ENCODE measurements at regions not wholly inside any gene's neighbourhood (a gene's known extent, or its start where the extent isn't known, plus 50 kb on each side); places are given as distances from the start of the nearest gene placed in this dataset.

GRCh38 chr1:112284796-112285195, 111.2 kb upstream of the CTTNBP2NL start:
- no peak for DNase-seq (ENCODE audit: low read depth)
- TF ChIP-seq CTCF (IDR thresholded peaks at IDR 0.05; ENCODE audit: low read depth, low read length, missing control alignments) = no peak
- no peak overlapping the region for H3K4me3 ChIP-seq (ENCODE audit: low read depth, low read length)

- no peak for DNase-seq (ENCODE audit: low read depth)
- TF ChIP-seq CTCF (IDR thresholded peaks at IDR 0.05; ENCODE audit: low read depth, low read length, missing control alignments) = no peak
These were observed 110.7 kb upstream of the CTTNBP2NL start for GRCh38 chr1:112285316-112285715.

GRCh38 chr1:112285746-112286145, 110.3 kb upstream of the CTTNBP2NL start:
- TF ChIP-seq CTCF (IDR thresholded peaks at IDR 0.05; ENCODE audit: low read depth, low read length, missing control alignments) = no peak
- H3K4me3 ChIP-seq (ENCODE audit: low read depth, low read length) = no peak overlapping the region
- no peak for DNase-seq (ENCODE audit: low read depth)

More at GRCh38 chr1:112285316-112285715, 110.7 kb upstream of the CTTNBP2NL start:
- no peak overlapping the region for H3K4me3 ChIP-seq (ENCODE audit: low read depth, low read length)

- DNase-seq (ENCODE audit: low read depth) = no peak
- H3K4me3 ChIP-seq (ENCODE audit: low read depth, low read length) = no peak overlapping the region
- TF ChIP-seq CTCF (IDR thresholded peaks at IDR 0.05; ENCODE audit: low read depth, low read length, missing control alignments) = no peak
These were observed 99.1 kb upstream of the CTTNBP2NL start for GRCh38 chr1:112296908-112297307.

GRCh38 chr1:112297536-112297935, 98.5 kb upstream of the CTTNBP2NL start:
- TF ChIP-seq CTCF (IDR thresholded peaks at IDR 0.05; ENCODE audit: low read depth, low read length, missing control alignments) = no peak
- no peak for DNase-seq (ENCODE audit: low read depth)
- H3K4me3 ChIP-seq (ENCODE audit: low read depth, low read length) = no peak overlapping the region

- TF ChIP-seq CTCF (IDR thresholded peaks at IDR 0.05; ENCODE audit: low read depth, low read length, missing control alignments) = peak; percentile 63
- DNase-seq (ENCODE audit: low read depth) = peak; percentile 2
- no peak overlapping the region for H3K4me3 ChIP-seq (ENCODE audit: low read depth, low read length)
These were observed 97.5 kb upstream of the CTTNBP2NL start for GRCh38 chr1:112298558-112298957.

GRCh38 chr1:112304126-112304525, 91.9 kb upstream of the CTTNBP2NL start:
- H3K4me3 ChIP-seq (ENCODE audit: low read depth, low read length) = no peak overlapping the region
- no peak for TF ChIP-seq CTCF (IDR thresholded peaks at IDR 0.05; ENCODE audit: low read depth, low read length, missing control alignments)
- no peak for DNase-seq (ENCODE audit: low read depth)
